Smooth muscle cell (in vitro differentiated cells): ENCODE measurements at regions not wholly inside any gene's neighbourhood (a gene's known extent, or its start where the extent isn't known, plus 50 kb on each side); places are given as distances from the start of the nearest gene placed in this dataset.

Experiments
- DNase-seq: peaks from one replicate; lab custom pipeline; 2025; ENCODE audit not compliant: unreplicated experiment; lab: John Stamatoyannopoulos, UW
- H2AFZ ChIP-seq: fragments of 200-600 bp; sonication (generic); 2 replicates; pipeline ENCODE4 v1.6.0; 2016; ENCODE audit warnings: antibody characterized with exemption, low read depth, mild to moderate bottlenecking
- H3F3A ChIP-seq: fragments of 200-600 bp; sonication (generic); 2 replicates; pipeline ENCODE4 v1.6.0; 2017; ENCODE audit warnings: antibody characterized with exemption, low read depth
- H3K27ac ChIP-seq: fragments of 200-600 bp; sonication (generic); 2 replicates; pipeline ENCODE4 v1.5.1; 2016; ENCODE audit warnings: low read depth, mild to moderate bottlenecking
- H3K27me3 ChIP-seq: fragments of 200-600 bp; sonication (generic); 2 replicates; pipeline ENCODE4 v1.6.1; 2016; ENCODE audit warnings: low read depth, mild to moderate bottlenecking
- H3K36me3 ChIP-seq: fragments of 200-600 bp; sonication (generic); 2 replicates; pipeline ENCODE4 v1.5.1; 2016; ENCODE audit warnings: low read depth
- H3K4me1 ChIP-seq: fragments of 200-600 bp; sonication (generic); 2 replicates; pipeline ENCODE4 v1.5.1; 2016; ENCODE audit warnings: low read depth
- H3K4me2 ChIP-seq: fragments of 200-600 bp; sonication (generic); 2 replicates; pipeline ENCODE4 v1.6.0; 2016; ENCODE audit warnings: mild to moderate bottlenecking
- H3K4me3 ChIP-seq: fragments of 200-600 bp; sonication (generic); 2 replicates; pipeline ENCODE4 v1.5.1; 2016; ENCODE audit warnings: mild to moderate bottlenecking
- H3K79me2 ChIP-seq: fragments of 200-600 bp; sonication (generic); 2 replicates; pipeline ENCODE4 v1.6.0; 2016; ENCODE audit warnings: low read depth, mild to moderate bottlenecking
- H3K9ac ChIP-seq: fragments of 200-600 bp; sonication (generic); 2 replicates; pipeline ENCODE4 v1.6.0; 2016; ENCODE audit warnings: low read depth
- H3K9me3 ChIP-seq: fragments of 200-600 bp; sonication (generic); replicated peaks from 2 replicates; pipeline ENCODE4 v1.5.1; 2016; ENCODE audit warnings: low read depth
- H4K20me1 ChIP-seq: fragments of 200-600 bp; sonication (generic); 2 replicates; pipeline ENCODE4 v1.6.0; 2016; ENCODE audit warnings: low read depth
- WGBS: methylation state at CpG from one replicate; pipeline ENCODE4 v1.1.7; 2016; ENCODE audit warnings: low lambda C conversion rate; 5-methylcytosine and 5-hydroxymethylcytosine counted together
- TF ChIP-seq, protein P1 (sequence below): fragments of 200-600 bp; sonication (generic); IDR thresholded peaks from 2 replicates; pipeline ENCODE4 v1.5.1; 2017; ENCODE audit warnings: borderline replicate concordance, mild to moderate bottlenecking, antibody characterized with exemption; ENCODE audit not compliant: insufficient read depth, poor library complexity, severe bottlenecking

DNA sequence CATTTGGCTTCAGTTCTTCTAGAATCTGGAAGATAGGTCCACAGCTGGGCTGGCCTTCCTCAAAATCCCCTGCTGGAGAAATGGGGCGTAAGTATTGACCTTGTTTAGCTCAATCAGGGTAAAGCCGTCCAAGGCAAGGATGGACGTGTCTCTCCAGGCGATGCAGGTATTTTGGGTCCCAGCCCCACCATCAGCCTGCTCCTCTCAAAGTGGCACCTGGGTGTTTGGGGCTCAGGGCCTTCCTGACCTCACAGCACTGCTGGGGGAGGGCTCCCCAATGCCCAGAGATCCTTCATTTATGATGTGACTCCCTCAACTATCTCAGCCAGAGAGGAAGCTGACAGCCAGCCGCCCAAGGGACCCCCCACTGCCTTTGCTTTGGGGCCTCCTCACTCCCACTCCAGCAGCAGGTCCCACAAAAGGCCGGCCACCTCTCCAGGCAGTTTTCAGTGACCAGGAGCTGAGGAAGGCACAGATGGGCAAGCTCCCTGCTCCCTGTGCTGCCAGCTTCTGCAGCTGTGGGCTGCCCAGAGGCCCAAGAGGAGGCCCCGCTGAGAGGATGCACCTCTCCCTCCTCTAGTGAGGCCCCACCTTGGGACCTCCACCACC lies 140.0 kb upstream of the TCERG1L start:
- Histone ChIP-seq H3K27me3 (peaks cover under 1% of the 10 kb centered on the region), H3F3A (no peaks in the 10 kb centered on the region), H4K20me1 (no peaks in the 10 kb centered on the region), H3K4me2 (no peak overlapping the region), H2AFZ (no peak overlapping the region), H3K36me3 (no peaks in the 10 kb centered on the region), H3K4me3 (no peak overlapping the region), H3K9ac (no peak overlapping the region), H3K4me1 (no peaks in the 10 kb centered on the region), H3K27ac (no peak overlapping the region), H3K9me3 (no peaks in the 10 kb centered on the region), H3K79me2 (no peaks in the 10 kb centered on the region)
- TF ChIP-seq, protein P1, sequence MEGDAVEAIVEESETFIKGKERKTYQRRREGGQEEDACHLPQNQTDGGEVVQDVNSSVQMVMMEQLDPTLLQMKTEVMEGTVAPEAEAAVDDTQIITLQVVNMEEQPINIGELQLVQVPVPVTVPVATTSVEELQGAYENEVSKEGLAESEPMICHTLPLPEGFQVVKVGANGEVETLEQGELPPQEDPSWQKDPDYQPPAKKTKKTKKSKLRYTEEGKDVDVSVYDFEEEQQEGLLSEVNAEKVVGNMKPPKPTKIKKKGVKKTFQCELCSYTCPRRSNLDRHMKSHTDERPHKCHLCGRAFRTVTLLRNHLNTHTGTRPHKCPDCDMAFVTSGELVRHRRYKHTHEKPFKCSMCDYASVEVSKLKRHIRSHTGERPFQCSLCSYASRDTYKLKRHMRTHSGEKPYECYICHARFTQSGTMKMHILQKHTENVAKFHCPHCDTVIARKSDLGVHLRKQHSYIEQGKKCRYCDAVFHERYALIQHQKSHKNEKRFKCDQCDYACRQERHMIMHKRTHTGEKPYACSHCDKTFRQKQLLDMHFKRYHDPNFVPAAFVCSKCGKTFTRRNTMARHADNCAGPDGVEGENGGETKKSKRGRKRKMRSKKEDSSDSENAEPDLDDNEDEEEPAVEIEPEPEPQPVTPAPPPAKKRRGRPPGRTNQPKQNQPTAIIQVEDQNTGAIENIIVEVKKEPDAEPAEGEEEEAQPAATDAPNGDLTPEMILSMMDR = no peak
- no peak for DNase-seq
- WGBS = 94% methylated on average over 7 of the region's 7 CpGs

GRCh38 chr10:131452926-131453720 lies 141.6 kb upstream of the TCERG1L start:
- TF ChIP-seq, protein P1 = no peak
- WGBS = 30% methylated on average over 33 of the region's 33 CpGs

DNA sequence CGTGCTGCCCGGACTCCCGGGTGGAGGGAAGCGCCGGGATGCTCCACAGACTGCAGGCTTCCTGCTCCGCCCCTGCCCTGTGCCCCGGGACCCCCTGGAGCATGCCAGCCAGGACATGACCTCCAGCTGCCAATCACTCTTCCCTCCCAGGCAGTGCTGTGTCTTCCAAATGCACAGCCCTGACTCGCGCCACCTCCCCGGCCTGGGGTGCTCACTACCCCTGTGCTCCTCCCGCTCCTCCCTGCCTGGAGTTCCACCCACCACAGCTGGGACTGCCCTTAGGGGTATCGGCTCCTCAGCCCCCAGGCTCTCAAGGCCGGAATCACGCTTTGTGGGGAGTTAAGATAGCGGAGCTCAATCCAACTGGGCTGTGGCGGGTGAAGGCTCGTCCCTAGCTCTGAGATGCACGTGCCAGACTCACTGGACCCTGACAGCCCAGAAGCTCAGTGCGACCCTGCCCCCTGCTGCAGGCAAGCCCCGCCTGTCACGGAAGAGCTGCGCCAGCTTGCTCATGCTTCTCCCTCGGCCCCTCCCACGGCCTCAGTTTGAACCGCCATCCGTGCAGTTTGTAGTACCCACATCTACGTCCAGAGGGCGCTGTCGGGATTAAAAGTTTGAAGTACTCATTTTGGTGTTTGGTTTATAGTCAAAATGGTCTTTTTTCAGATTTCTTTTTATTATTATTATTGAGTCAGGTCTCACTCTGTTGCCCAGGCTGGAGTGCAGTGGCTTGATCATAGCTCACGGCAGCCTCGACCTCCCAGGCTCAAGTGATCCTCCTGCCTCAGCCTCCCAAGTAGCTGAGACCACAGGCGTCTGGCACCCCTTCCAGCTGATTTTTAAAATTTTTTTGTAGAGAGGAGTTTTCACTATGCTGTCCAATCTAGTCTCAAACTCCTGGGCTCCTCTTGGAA lies 142.5 kb upstream of the TCERG1L start:
- Histone ChIP-seq H4K20me1 (no peaks in the 10 kb centered on the region), H3K4me2 (peak overlapping the region; percentile 89), H3K36me3 (no peaks in the 10 kb centered on the region), H3K4me3 (peak overlapping the region; percentile 45), H2AFZ (peak overlapping the region; percentile 84), H3K9ac (no peak overlapping the region), H3K9me3 (no peaks in the 10 kb centered on the region), H3K27me3 (peaks cover 22% of the 10 kb centered on the region), H3K27ac (no peak overlapping the region), H3K4me1 (no peaks in the 10 kb centered on the region), H3F3A (no peaks in the 10 kb centered on the region), H3K79me2 (no peaks in the 10 kb centered on the region)
- 20% methylated on average over 30 of the region's 32 CpGs for WGBS
- TF ChIP-seq, protein P1 = peak; percentile 92
- DNase-seq = peak; percentile 66

More at GRCh38 chr10:131452926-131453720, 141.6 kb upstream of the TCERG1L start:
- Histone ChIP-seq H3K79me2 (no peaks in the 10 kb centered on the region), H3K4me2 (peak overlapping the region; percentile 89), H2AFZ (peak overlapping the region; percentile 84), H3K4me3 (peak overlapping the region; percentile 45), H3K4me1 (no peaks in the 10 kb centered on the region), H3K27me3 (peaks cover 14% of the 10 kb centered on the region), H3K9me3 (no peaks in the 10 kb centered on the region), H4K20me1 (no peaks in the 10 kb centered on the region), H3K36me3 (no peaks in the 10 kb centered on the region), H3K27ac (no peak overlapping the region), H3F3A (no peaks in the 10 kb centered on the region), H3K9ac (no peak overlapping the region)
- peak; percentile 38 for DNase-seq
